Activated T-helper 2 cell treated with anti-CD3 and anti-CD28 coated beads, Interferon-gamma antibody, Interleukin-2, Interleukin-4, amounts not matched to agents 10 μg/mL and 5 μg/mL and 100 μg/mL, durations not matched to agents 14 hours and 24 hours and 36 hours (primary cell): ENCODE measurements at regions not wholly inside any gene's neighbourhood (a gene's known extent, or its start where the extent isn't known, plus 50 kb on each side); places are given as distances from the start of the nearest gene placed in this dataset.

Experiments
- DNase-seq: peaks from one replicate; pipeline ENCODE4 v3.0.0; 2021; ENCODE audit warnings: low spot score
- H3K27ac Mint-ChIP-seq: one replicate; pipeline ENCODE4 v1.8.0; 2021; ENCODE audit warnings: mixed read lengths
- H3K27me3 Mint-ChIP-seq: one replicate; pipeline ENCODE4 v1.8.0; 2021; ENCODE audit warnings: low read depth, mixed read lengths
- H3K36me3 Mint-ChIP-seq: one replicate; pipeline ENCODE4 v1.8.0; 2021; ENCODE audit warnings: low read depth, mixed read lengths
- H3K4me1 Mint-ChIP-seq: one replicate; pipeline ENCODE4 v1.8.0; 2021; ENCODE audit warnings: low read depth, mixed read lengths
- H3K4me3 Mint-ChIP-seq: one replicate; pipeline ENCODE4 v1.8.0; 2021; ENCODE audit warnings: low read depth, mild to moderate bottlenecking, moderate library complexity, mixed read lengths
- H3K9me3 Mint-ChIP-seq: one replicate; pipeline ENCODE4 v1.8.0; 2021; ENCODE audit warnings: mixed read lengths
- intact Hi-C: fragments of 100-400 bp; cut with micrococcal nuclease; formaldehyde crosslinking; loops from one replicate; pipeline ENCODE4 v1.15.1; 2023

DNA sequence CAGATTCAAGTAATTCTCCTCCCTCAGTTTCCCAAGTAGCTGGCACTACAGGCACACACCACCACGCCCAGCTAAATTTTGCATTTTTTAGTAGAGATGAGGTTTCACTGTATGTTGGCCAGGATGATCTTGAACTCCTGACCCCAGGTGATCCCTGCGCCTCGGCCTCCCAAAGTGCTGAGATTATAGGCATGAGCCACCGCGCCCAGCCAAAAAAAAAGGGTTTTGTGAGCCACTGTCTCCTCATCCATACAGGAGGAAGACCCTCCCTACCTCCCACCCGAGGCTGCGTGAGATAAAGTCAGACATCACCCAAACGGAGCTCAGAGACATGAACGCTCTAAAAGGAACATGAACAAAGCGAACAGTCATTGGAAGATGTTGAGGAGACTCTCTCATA is 745.7 kb downstream of the BRD1 start:
- Mint-ChIP-seq H3K9me3 (no peaks in the 10 kb centered on the region), H3K27me3 (no peaks in the 10 kb centered on the region), H3K4me1 (no peaks in the 10 kb centered on the region), H3K36me3 (no peaks in the 10 kb centered on the region), H3K4me3 (no peak overlapping the region), H3K27ac (no peak overlapping the region)
- no peak for DNase-seq
- intact Hi-C loops: no loop called here

DNA sequence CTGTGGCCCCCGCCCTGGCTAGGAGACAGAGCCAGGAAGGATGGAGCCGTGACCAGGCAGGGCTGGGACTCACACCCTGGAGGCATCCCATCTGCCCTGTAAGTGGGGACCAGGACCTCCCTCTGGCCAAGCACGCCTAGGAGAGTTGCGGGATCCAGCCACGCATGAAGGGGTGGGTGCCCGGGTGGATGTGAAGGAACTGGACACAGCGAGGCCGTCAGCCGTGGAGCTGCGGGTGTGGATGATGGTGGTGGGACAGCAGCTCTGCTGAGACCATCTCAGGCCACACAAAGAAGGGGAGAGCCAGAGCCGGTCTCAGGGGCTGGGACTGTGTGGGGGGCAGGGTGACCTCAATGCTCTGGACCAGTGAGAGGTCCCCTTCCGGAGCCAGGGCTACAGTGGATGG is 746.4 kb downstream of the BRD1 start:
- intact Hi-C loops: no loop called here
- no peaks in the 10 kb centered on the region for H3K36me3 Mint-ChIP-seq
- H3K9me3 Mint-ChIP-seq: no peaks in the 10 kb centered on the region
- no peak for DNase-seq
- H3K4me1 Mint-ChIP-seq: no peaks in the 10 kb centered on the region
- H3K27ac Mint-ChIP-seq: no peak overlapping the region
- H3K4me3 Mint-ChIP-seq: no peak overlapping the region
- no peaks in the 10 kb centered on the region for H3K27me3 Mint-ChIP-seq

DNA sequence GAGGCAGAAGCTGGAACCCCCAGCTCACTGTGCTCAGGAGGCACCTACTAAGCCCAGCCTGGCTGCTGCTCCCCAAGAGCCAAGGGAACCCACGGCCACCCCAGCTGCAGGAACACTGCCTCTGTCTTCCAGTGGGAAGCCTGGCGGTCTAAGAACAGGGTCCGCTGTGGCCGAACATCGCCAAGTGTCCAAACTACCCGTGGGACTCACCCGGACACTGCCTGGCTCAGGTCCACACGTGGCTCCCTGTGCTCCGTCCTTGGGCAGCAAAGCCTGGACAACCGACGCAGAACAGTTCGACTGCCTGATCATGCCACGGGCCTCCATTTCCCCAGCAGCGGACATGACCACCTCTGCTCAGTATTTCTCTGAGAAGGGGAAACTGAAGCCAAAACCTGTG is 747.0 kb downstream of the BRD1 start:
- intact Hi-C loops: no loop called here
- Mint-ChIP-seq H3K4me1 (no peaks in the 10 kb centered on the region), H3K36me3 (no peaks in the 10 kb centered on the region), H3K4me3 (no peak overlapping the region), H3K9me3 (no peaks in the 10 kb centered on the region), H3K27ac (no peak overlapping the region), H3K27me3 (no peaks in the 10 kb centered on the region)
- no peak for DNase-seq

DNA sequence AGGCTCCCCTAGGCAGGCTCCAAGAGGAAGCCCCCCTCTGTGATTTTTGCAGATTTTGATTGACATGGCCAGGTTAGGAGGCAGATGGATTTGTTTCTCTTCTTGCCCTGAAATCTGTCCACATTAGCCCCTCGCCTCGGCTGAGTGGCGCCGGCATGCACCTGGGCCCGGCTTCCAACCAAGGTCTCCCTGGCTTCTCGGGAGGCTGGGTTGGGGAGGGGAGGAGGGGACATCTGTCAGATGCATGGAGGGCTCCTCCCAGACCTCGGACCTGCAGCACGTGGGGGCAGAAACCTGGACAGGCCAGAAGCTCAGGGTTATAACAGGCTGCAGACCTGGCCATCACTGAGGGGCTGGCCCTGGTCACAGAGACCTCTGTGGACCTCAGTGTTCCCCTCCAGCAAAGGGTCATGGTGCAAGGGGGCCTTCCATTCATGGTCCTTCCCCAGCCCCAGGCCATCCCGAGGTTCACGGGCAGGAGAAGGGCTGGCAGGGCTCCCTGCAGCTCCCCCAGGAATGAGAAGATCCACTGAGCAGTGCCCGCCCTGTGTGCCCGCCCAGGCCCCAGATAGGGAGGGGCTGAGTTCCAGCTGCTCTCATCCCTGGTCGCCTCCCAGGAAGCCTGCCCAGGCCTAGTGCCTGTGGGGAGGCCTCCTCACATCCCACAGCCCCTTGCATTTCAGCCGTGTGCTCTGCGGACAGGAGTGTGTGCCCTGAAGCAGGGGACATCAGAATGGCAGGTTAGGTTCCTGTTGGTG is 747.8 kb downstream of the BRD1 start:
- no peak for DNase-seq
- H3K36me3 Mint-ChIP-seq: no peaks in the 10 kb centered on the region
- no peaks in the 10 kb centered on the region for H3K9me3 Mint-ChIP-seq
- intact Hi-C loops: no loop called here
- no peaks in the 10 kb centered on the region for H3K4me1 Mint-ChIP-seq
- no peak overlapping the region for H3K4me3 Mint-ChIP-seq
- no peaks in the 10 kb centered on the region for H3K27me3 Mint-ChIP-seq
- no peak overlapping the region for H3K27ac Mint-ChIP-seq

DNA sequence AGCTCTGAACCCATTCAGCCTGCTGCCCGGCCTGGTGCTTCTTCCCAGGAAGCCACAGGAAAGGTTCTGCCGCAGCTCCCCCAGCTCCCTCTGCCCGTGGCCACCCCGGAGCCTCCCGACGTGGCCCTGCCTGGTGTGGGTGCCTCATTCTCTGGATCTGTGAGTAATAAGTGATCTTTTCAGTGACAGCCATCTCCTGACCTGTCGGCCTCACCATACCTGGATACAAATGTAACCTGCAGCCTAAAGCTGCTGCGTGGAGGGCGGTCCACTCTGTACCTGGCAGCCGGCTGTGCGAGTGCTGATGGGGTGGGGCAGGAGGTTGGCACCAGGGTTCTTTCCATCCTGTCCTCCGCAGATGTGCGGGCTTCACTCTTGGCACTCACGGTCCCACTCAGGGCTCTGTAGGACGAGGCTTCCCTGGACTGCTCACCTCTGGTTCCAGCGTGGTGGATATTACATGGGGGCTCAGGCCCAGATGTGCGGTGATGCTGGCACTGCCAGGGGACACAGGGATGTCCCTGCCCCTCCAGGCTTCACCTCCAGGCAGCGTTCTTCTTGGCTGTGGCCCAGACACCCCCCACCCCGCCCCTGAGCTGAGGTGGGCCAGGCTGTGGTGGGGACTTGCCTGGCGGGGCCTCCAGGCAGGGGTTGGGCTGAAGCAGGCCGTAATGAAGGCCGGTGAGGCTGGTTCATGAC is 748.5 kb downstream of the BRD1 start:
- DNase-seq: no peak
- Mint-ChIP-seq H3K36me3 (no peaks in the 10 kb centered on the region), H3K4me1 (no peaks in the 10 kb centered on the region), H3K9me3 (no peaks in the 10 kb centered on the region), H3K27me3 (no peaks in the 10 kb centered on the region), H3K27ac (no peak overlapping the region), H3K4me3 (no peak overlapping the region)
- intact Hi-C loops: no loop called here

DNA sequence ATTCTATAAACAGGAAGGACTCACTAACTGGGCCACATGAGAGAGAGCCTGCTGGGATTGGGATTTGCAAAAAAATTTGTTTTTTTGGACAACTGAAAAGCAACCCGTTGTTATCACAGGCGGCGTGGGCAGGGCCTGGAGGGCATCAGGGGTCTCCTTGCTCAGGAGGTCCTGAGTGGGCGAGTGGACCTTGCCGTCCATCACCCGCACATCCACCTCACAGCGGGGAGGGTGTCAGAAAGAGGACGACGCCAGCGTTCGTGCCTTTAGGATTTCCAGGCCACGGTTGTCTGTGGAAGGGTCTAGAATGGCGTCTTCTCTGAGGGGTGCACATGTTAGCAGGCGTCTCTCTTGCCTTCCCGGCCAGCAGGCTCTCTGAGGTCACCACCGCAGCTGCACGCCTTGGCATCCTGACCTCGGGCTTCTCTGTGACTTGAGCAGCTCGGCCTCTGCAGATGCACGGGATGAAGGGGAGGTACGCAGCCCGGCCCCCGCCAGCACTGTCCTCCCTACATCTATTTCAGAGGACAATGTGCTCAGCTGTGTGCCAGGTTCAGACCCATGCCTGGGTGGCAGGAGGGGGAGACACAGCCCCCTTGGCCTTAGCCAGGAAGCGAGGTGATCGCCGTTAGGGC is 749.5 kb downstream of the BRD1 start:
- no peaks in the 10 kb centered on the region for H3K36me3 Mint-ChIP-seq
- H3K27me3 Mint-ChIP-seq: no peaks in the 10 kb centered on the region
- H3K27ac Mint-ChIP-seq: no peak overlapping the region
- intact Hi-C loops: no loop called here
- DNase-seq: no peak
- H3K9me3 Mint-ChIP-seq: no peaks in the 10 kb centered on the region
- no peaks in the 10 kb centered on the region for H3K4me1 Mint-ChIP-seq
- H3K4me3 Mint-ChIP-seq: no peak overlapping the region

DNA sequence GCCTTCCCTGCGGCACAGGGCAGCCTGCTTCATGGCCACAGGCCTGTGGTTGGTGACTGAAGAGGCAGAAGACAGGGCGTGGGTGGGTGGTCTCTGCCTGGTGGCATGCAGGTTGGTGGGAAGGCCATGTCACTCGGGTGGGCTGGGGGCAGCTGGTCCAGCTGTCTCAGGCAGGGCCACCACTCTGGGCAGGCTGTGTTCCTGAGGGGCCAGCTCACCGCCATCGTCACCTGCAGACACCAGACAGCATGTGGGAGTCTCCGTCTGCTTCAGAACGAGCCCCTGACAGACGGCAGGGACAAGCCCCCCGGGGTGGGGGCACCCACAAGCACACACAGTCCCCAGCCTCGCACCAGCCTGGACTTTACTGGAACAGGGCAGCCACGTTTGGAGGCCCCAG is 750.1 kb downstream of the BRD1 start:
- no peaks in the 10 kb centered on the region for H3K36me3 Mint-ChIP-seq
- no peak overlapping the region for H3K27ac Mint-ChIP-seq
- no peaks in the 10 kb centered on the region for H3K27me3 Mint-ChIP-seq
- DNase-seq: no peak
- intact Hi-C loops: no loop called here
- no peak overlapping the region for H3K4me3 Mint-ChIP-seq
- H3K9me3 Mint-ChIP-seq: no peaks in the 10 kb centered on the region
- H3K4me1 Mint-ChIP-seq: no peaks in the 10 kb centered on the region

DNA sequence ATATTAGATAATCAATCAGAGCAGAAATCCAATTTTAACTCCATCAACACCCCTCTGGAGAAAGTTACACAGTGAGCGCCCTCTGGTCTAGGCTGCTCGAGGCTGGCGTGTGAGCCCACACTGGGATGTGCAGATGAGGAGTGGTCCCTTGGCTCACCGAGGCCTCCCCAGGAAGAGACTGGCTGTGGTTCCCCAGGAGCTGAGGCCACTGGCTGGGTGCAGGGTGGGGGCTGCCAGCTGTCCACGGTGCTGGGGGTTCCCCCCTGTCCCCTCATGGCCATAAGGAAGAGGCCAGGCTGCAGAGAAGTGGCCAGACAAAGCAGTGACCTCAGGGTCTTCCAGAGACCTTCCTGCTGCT is 750.7 kb downstream of the BRD1 start:
- intact Hi-C loops: no loop called here
- Mint-ChIP-seq H3K4me1 (no peaks in the 10 kb centered on the region), H3K36me3 (no peaks in the 10 kb centered on the region), H3K9me3 (no peaks in the 10 kb centered on the region), H3K27ac (no peak overlapping the region), H3K27me3 (no peaks in the 10 kb centered on the region), H3K4me3 (no peak overlapping the region)
- no peak for DNase-seq

DNA sequence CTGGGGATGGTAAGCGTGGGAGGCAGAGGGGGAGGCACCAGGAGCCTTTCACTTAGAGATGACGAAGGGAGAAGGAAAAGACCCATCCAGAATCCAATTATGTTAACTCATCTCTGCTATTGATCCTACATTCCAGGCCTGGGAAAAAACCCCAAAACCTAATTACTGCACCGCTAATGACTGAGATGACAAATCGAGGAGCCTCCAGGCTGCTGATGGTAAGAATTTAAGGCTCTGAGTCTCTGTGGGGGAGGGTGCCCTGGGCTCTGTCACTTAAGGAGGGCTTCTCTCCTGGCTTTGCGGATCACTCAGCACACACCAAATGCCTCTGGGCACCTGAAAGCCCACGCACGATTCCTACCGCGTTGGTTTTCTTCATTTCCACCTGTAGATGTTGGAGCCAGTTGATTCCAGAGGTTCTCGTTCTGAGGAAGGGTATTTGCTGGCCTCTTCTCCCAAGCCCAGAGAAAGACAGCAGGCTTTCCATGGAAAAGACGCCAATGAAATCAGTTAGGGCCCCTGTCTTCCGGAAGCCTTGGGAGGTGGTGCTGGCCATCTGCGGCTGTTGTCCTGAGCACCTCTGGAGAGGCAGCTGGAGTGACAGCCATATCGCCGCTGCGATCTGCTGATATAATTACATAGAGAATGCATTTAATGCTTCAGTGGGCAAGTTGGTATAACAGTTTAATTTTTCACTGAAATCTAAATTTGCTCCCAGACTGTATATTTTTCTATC is 751.2 kb downstream of the BRD1 start:
- H3K4me1 Mint-ChIP-seq: no peaks in the 10 kb centered on the region
- no peaks in the 10 kb centered on the region for H3K27me3 Mint-ChIP-seq
- no peaks in the 10 kb centered on the region for H3K36me3 Mint-ChIP-seq
- H3K9me3 Mint-ChIP-seq: no peaks in the 10 kb centered on the region
- intact Hi-C loops: no loop called here
- DNase-seq: no peak
- H3K4me3 Mint-ChIP-seq: no peak overlapping the region
- no peak overlapping the region for H3K27ac Mint-ChIP-seq

DNA sequence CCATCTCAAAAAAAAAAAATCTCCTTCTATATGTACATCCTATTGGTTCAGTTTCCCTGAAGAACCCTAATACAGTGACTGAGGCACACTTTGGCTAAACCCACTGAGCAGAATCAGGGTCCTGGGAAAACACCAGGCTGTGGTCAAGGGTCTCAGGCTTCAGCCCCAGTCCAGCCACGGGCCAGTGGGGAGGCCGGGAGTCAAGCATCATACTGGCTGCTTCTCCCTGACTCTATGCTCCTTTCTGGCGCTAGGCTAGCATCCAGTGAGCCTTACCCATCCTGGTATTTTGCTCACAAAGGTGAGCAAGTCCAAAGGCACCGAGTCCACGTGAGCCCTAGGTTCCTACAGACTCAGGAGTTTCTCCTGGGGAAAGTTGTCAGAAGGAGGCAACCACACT is 752.5 kb downstream of the BRD1 start:
- no peaks in the 10 kb centered on the region for H3K36me3 Mint-ChIP-seq
- H3K4me3 Mint-ChIP-seq: no peak overlapping the region
- no peaks in the 10 kb centered on the region for H3K4me1 Mint-ChIP-seq
- H3K27me3 Mint-ChIP-seq: no peaks in the 10 kb centered on the region
- H3K9me3 Mint-ChIP-seq: no peaks in the 10 kb centered on the region
- no peak overlapping the region for H3K27ac Mint-ChIP-seq
- no peak for DNase-seq
- intact Hi-C loops: no loop called here

DNA sequence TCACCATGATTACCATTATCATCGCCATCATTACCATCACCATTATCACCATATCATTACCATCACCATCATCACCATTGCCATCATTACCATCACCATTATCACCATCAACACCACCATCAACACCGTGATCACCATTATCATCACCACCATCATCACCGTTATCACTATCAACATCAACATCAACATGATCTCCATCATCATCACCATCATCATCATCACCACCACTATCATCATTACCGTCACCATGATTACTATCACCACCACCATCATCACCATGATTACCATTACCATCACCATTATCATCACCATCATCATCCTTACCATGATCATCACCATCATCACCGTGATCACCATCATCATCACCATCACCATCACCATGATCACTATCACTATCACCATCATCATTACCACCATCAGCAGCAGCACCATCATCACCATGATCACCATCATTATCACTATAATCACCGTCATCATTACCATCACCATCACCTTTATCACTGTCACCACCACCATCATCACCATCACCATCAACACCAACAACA is 753.7 kb downstream of the BRD1 start:
- intact Hi-C loops: no loop called here
- Mint-ChIP-seq H3K36me3 (no peaks in the 10 kb centered on the region), H3K27ac (no peak overlapping the region), H3K9me3 (no peaks in the 10 kb centered on the region), H3K4me3 (no peak overlapping the region), H3K27me3 (no peaks in the 10 kb centered on the region), H3K4me1 (no peaks in the 10 kb centered on the region)
- DNase-seq: no peak

DNA sequence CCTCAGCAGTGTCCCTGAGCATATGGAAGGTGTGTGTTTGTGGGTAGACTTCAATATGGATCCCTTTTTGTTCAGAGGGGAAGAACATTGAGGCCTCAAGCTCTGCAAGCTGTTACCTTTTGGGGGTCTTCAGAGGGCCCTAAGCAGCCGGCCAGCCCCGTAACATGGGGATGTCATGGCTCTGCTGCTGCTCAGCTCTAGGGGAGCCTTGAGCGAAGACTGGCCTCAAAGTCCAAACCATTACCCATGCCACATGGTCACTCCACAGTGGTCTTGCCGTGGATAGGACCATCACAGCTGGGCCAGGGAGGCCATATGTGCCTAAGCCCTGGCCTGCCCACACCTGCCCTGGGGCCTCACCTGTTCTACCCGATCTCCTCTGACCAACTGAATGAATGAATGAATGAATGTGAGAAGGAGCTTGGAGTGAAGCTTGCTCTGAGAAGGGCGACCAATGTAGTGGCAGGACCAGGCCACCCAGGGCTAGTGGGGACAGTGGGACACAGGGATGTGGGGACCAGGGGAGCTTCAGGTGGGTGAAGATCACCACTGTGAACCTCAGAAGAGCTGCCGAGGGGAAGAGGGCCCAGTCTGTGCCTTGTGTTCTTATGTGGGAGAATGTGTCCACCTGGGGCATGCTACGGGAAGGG is 754.6 kb downstream of the BRD1 start:
- Mint-ChIP-seq H3K4me1 (no peaks in the 10 kb centered on the region), H3K36me3 (no peaks in the 10 kb centered on the region), H3K4me3 (no peak overlapping the region), H3K9me3 (no peaks in the 10 kb centered on the region), H3K27ac (no peak overlapping the region), H3K27me3 (no peaks in the 10 kb centered on the region)
- no peak for DNase-seq
- intact Hi-C loops: no loop called here
